ENCODE measurements at regions not wholly inside any gene's neighbourhood (a gene's known extent, or its start where the extent isn't known, plus 50 kb on each side); places are given as distances from the start of the nearest gene placed in this dataset.

- H3K4me3 ChIP-seq (replicated peaks; ENCODE audit: low read depth, low read length): no peak overlapping the region
- TF ChIP-seq CTCF (IDR thresholded peaks at IDR 0.05; ENCODE audit: low read depth, low read length, missing control alignments): no peak
- no peak for DNase-seq (ENCODE audit: extremely low read depth, low read depth)
These were observed 366.2 kb upstream of the NR3C2 start for GRCh38 chr4:148808416-148808815.

- DNase-seq (ENCODE audit: extremely low read depth, low read depth): no peak
- H3K4me3 ChIP-seq (replicated peaks; ENCODE audit: low read depth, low read length): no peak overlapping the region
- TF ChIP-seq CTCF (IDR thresholded peaks at IDR 0.05; ENCODE audit: low read depth, low read length, missing control alignments): no peak
These were observed 358.7 kb upstream of the NR3C2 start for GRCh38 chr4:148800940-148801339.

- TF ChIP-seq CTCF (IDR thresholded peaks at IDR 0.05; ENCODE audit: low read depth, low read length, missing control alignments): no peak
- DNase-seq (ENCODE audit: extremely low read depth, low read depth): no peak
- no peak overlapping the region for H3K4me3 ChIP-seq (replicated peaks; ENCODE audit: low read depth, low read length)
These were observed 358.2 kb upstream of the NR3C2 start for GRCh38 chr4:148800336-148800885.

GRCh38 chr4:148795156-148795864, 353.1 kb upstream of the NR3C2 start:
- DNase-seq (ENCODE audit: extremely low read depth, low read depth): no peak
- no peak for TF ChIP-seq CTCF (IDR thresholded peaks at IDR 0.05; ENCODE audit: low read depth, low read length, missing control alignments)
- no peak overlapping the region for H3K4me3 ChIP-seq (replicated peaks; ENCODE audit: low read depth, low read length)

- DNase-seq (ENCODE audit: extremely low read depth, low read depth): no peak
- H3K4me3 ChIP-seq (replicated peaks; ENCODE audit: low read depth, low read length): no peak overlapping the region
- TF ChIP-seq CTCF (IDR thresholded peaks at IDR 0.05; ENCODE audit: low read depth, low read length, missing control alignments): no peak
These were observed 351.0 kb upstream of the NR3C2 start for GRCh38 chr4:148793221-148793620.

- no peak for DNase-seq (ENCODE audit: extremely low read depth, low read depth)
- no peak overlapping the region for H3K4me3 ChIP-seq (replicated peaks; ENCODE audit: low read depth, low read length)
- TF ChIP-seq CTCF (IDR thresholded peaks at IDR 0.05; ENCODE audit: low read depth, low read length, missing control alignments): no peak
These were observed 348.5 kb upstream of the NR3C2 start for GRCh38 chr4:148790691-148791090.

All from HFF-Myc (cell line).